Ectodermal cell (in vitro differentiated cells): ENCODE measurements at regions not wholly inside any gene's neighbourhood (a gene's known extent, or its start where the extent isn't known, plus 50 kb on each side); places are given as distances from the start of the nearest gene placed in this dataset.

Experiments used
- H3K27ac ChIP-seq: 2 replicates; pipeline ENCODE4 v1.7.0; 2013; ENCODE audit warnings: mild to moderate bottlenecking, low read depth, low read length; ENCODE audit not compliant: insufficient read depth, poor library complexity, severe bottlenecking
- H3K27me3 ChIP-seq: 2 replicates; pipeline ENCODE4 v1.7.0; 2013; ENCODE audit warnings: mild to moderate bottlenecking, low read length; ENCODE audit not compliant: insufficient read depth, control insufficient read depth, poor library complexity, severe bottlenecking
- H3K36me3 ChIP-seq: one replicate; pipeline ENCODE4 v1.7.0; 2013; ENCODE audit warnings: low read length; ENCODE audit not compliant: control insufficient read depth, insufficient read depth
- H3K4me1 ChIP-seq: one replicate; pipeline ENCODE4 v1.7.0; 2013; ENCODE audit warnings: low read length; ENCODE audit not compliant: control insufficient read depth, insufficient read depth
- H3K4me3 ChIP-seq: 2 replicates; pipeline ENCODE4 v1.7.0; 2013; ENCODE audit warnings: low read depth, low read length, control low read depth; ENCODE audit not compliant: insufficient read depth
- H3K9me3 ChIP-seq: 2 replicates; pipeline ENCODE4 v1.7.0; 2013; ENCODE audit warnings: mild to moderate bottlenecking, low read length, moderate library complexity; ENCODE audit not compliant: control insufficient read depth
- WGBS, 2 experiments: methylation state at CpG; one replicate each; pipeline ENCODE4 v1.1.7; 2013; ENCODE audit warnings: missing lambda C conversion rate in 2 of 2; 5-methylcytosine and 5-hydroxymethylcytosine counted together

- 95% methylated on average over 32 of the region's 32 CpGs for WGBS, 2 experiments
Measured at GRCh38 chr7:156470399-156471320, 169.9 kb upstream of the RNF32 start.

GRCh38 chr7:156466955-156467625, 173.5 kb upstream of the RNF32 start:
- no peak overlapping the region for H3K27ac ChIP-seq
- no peaks in the 10 kb centered on the region for H3K27me3 ChIP-seq
- WGBS, 2 experiments, result 88 to 92% methylated on average over 11 of the region's 11 CpGs
- no peaks in the 10 kb centered on the region for H3K9me3 ChIP-seq
- H3K4me1 ChIP-seq, result no peaks in the 10 kb centered on the region
- no peak overlapping the region for H3K4me3 ChIP-seq
- no peaks in the 10 kb centered on the region for H3K36me3 ChIP-seq

More at GRCh38 chr7:156470399-156471320, 169.9 kb upstream of the RNF32 start:
- no peak overlapping the region for H3K4me3 ChIP-seq
- no peaks in the 10 kb centered on the region for H3K36me3 ChIP-seq
- no peaks in the 10 kb centered on the region for H3K9me3 ChIP-seq
- H3K4me1 ChIP-seq, result no peaks in the 10 kb centered on the region
- no peaks in the 10 kb centered on the region for H3K27me3 ChIP-seq
- H3K27ac ChIP-seq, result no peak overlapping the region

- H3K36me3 ChIP-seq, result no peaks in the 10 kb centered on the region
- H3K27ac ChIP-seq, result no peak overlapping the region
- H3K9me3 ChIP-seq, result no peaks in the 10 kb centered on the region
- H3K4me3 ChIP-seq, result no peak overlapping the region
- no peaks in the 10 kb centered on the region for H3K27me3 ChIP-seq
- H3K4me1 ChIP-seq, result peaks cover under 1% of the 10 kb centered on the region
- 87 to 90% methylated on average over 13 of the region's 13 CpGs for WGBS, 2 experiments
Measured at GRCh38 chr7:156466272-156466671, 174.3 kb upstream of the RNF32 start.

GRCh38 chr7:156465186-156465585, 175.4 kb upstream of the RNF32 start:
- Histone ChIP-seq H3K27me3 (no peaks in the 10 kb centered on the region), H3K27ac (no peak overlapping the region), H3K36me3 (no peaks in the 10 kb centered on the region), H3K4me1 (peaks cover 3% of the 10 kb centered on the region), H3K9me3 (no peaks in the 10 kb centered on the region), H3K4me3 (no peak overlapping the region)
- WGBS, 2 experiments, result 89 to 92% methylated on average over 10 of the region's 10 CpGs

GRCh38 chr7:156464339-156464738, 176.2 kb upstream of the RNF32 start:
- Histone ChIP-seq H3K4me3 (no peak overlapping the region), H3K36me3 (no peaks in the 10 kb centered on the region), H3K9me3 (no peaks in the 10 kb centered on the region), H3K4me1 (peaks cover 3% of the 10 kb centered on the region), H3K27ac (no peak overlapping the region), H3K27me3 (no peaks in the 10 kb centered on the region)
- WGBS, 2 experiments, result 90 to 91% methylated on average over 10 of the region's 10 CpGs

GRCh38 chr7:156463280-156463679, 177.3 kb upstream of the RNF32 start:
- Histone ChIP-seq H3K4me3 (no peak overlapping the region), H3K27me3 (no peaks in the 10 kb centered on the region), H3K27ac (no peak overlapping the region), H3K36me3 (no peaks in the 10 kb centered on the region), H3K4me1 (peaks cover 3% of the 10 kb centered on the region), H3K9me3 (no peaks in the 10 kb centered on the region)
- WGBS, 2 experiments, result 74% methylated on average over 9 of the region's 9 CpGs

- H3K36me3 ChIP-seq, result no peaks in the 10 kb centered on the region
- no peak overlapping the region for H3K27ac ChIP-seq
- H3K9me3 ChIP-seq, result no peaks in the 10 kb centered on the region
- 89 to 90% methylated on average over 22 of the region's 22 CpGs for WGBS, 2 experiments
- no peak overlapping the region for H3K4me3 ChIP-seq
- peaks cover 3% of the 10 kb centered on the region for H3K4me1 ChIP-seq
- H3K27me3 ChIP-seq, result no peaks in the 10 kb centered on the region
Measured at GRCh38 chr7:156461881-156462665, 178.5 kb upstream of the RNF32 start.

GRCh38 chr7:156460858-156461627, 179.5 kb upstream of the RNF32 start:
- 84% methylated on average over 12 of the region's 12 CpGs for WGBS, 2 experiments
- peaks cover 3% of the 10 kb centered on the region for H3K4me1 ChIP-seq
- no peaks in the 10 kb centered on the region for H3K9me3 ChIP-seq
- H3K27ac ChIP-seq, result no peak overlapping the region
- no peak overlapping the region for H3K4me3 ChIP-seq
- no peaks in the 10 kb centered on the region for H3K36me3 ChIP-seq
- no peaks in the 10 kb centered on the region for H3K27me3 ChIP-seq

GRCh38 chr7:156459582-156459981, 181.0 kb upstream of the RNF32 start:
- 91 to 94% methylated on average over 13 of the region's 13 CpGs for WGBS, 2 experiments
- Histone ChIP-seq H3K27me3 (no peaks in the 10 kb centered on the region), H3K4me1 (peaks cover 3% of the 10 kb centered on the region), H3K36me3 (no peaks in the 10 kb centered on the region), H3K4me3 (no peak overlapping the region), H3K27ac (no peak overlapping the region), H3K9me3 (no peaks in the 10 kb centered on the region)
